OCI-LY1 (cell line): ENCODE measurements at regions not wholly inside any gene's neighbourhood (a gene's known extent, or its start where the extent isn't known, plus 50 kb on each side); places are given as distances from the start of the nearest gene placed in this dataset.

Experiments used
- H2AFZ ChIP-seq: fragments of 200-600 bp; sonication (generic), shearing (Covaris generic); 2 replicates; pipeline ENCODE4 v1.6.0; 2014; ENCODE audit warnings: antibody characterized with exemption, mild to moderate bottlenecking, low read length
- H3F3A ChIP-seq: fragments of 200-600 bp; sonication (generic), shearing (Covaris generic); 2 replicates; pipeline ENCODE4 v1.6.0; 2014; ENCODE audit warnings: mild to moderate bottlenecking, antibody characterized with exemption, low read length, moderate library complexity; ENCODE audit not compliant: insufficient read depth
- H3K27ac ChIP-seq: fragments of 200-600 bp; sonication (generic); 2 replicates; pipeline ENCODE4 v1.5.1; 2014; ENCODE audit warnings: low read length, mixed run types, mild to moderate bottlenecking, low read depth; ENCODE audit not compliant: poor library complexity, severe bottlenecking
- H3K27me3 ChIP-seq: fragments of 200-600 bp; sonication (generic); 2 replicates; pipeline ENCODE4 v1.6.0; 2014; ENCODE audit warnings: antibody characterized with exemption, mild to moderate bottlenecking, low read length, moderate library complexity; ENCODE audit not compliant: insufficient read depth
- H3K36me3 ChIP-seq: fragments of 200-600 bp; sonication (generic); 2 replicates; pipeline ENCODE4 v1.6.1; 2014; ENCODE audit warnings: mild to moderate bottlenecking, antibody characterized with exemption, low read length, moderate library complexity, mixed read lengths; ENCODE audit not compliant: insufficient read depth
- H3K4me1 ChIP-seq: fragments of 200-600 bp; sonication (generic); 2 replicates; pipeline ENCODE4 v1.5.1; 2014; ENCODE audit warnings: mild to moderate bottlenecking, low read length, moderate library complexity; ENCODE audit not compliant: insufficient read depth, severe bottlenecking
- H3K4me2 ChIP-seq: fragments of 200-600 bp; sonication (generic), shearing (Covaris generic); 2 replicates; pipeline ENCODE4 v1.6.1; 2014; ENCODE audit warnings: low read length
- H3K4me3 ChIP-seq: fragments of 200-600 bp; sonication (generic); 2 replicates; pipeline ENCODE4 v1.5.1; 2014; ENCODE audit warnings: low read length, low read depth, mild to moderate bottlenecking, mixed read lengths; ENCODE audit not compliant: poor library complexity, severe bottlenecking
- H3K79me2 ChIP-seq: fragments of 200-600 bp; shearing (Covaris generic); 2 replicates; pipeline ENCODE4 v1.6.1; 2016; ENCODE audit warnings: mixed run types, low read length, mixed read lengths; ENCODE audit not compliant: insufficient read depth
- H3K9ac ChIP-seq: fragments of 200-600 bp; sonication (generic), shearing (Covaris generic); 2 replicates; pipeline ENCODE4 v1.6.1; 2014; ENCODE audit warnings: mild to moderate bottlenecking, low read length, mixed read lengths
- H3K9me2 ChIP-seq: fragments of 200-600 bp; sonication (generic), shearing (Covaris generic); 2 replicates; pipeline ENCODE4 v1.6.1; 2014; ENCODE audit warnings: low read depth, mild to moderate bottlenecking, low read length, mixed read lengths
- H3K9me3 ChIP-seq: fragments of 200-600 bp; shearing (Covaris generic); 2 replicates; pipeline ENCODE4 v1.6.1; 2014; ENCODE audit warnings: low read length, mixed read lengths
- H4K20me1 ChIP-seq: fragments of 200-600 bp; sonication (generic), shearing (Covaris generic); 2 replicates; pipeline ENCODE4 v1.6.0; 2016; ENCODE audit warnings: mild to moderate bottlenecking, low read length; ENCODE audit not compliant: insufficient read depth
- CTCF ChIP-seq: fragments of 200-600 bp; sonication (generic), shearing (Covaris generic); IDR thresholded peaks from 2 replicates; pipeline ENCODE4 v1.5.1; 2017; ENCODE audit warnings: mild to moderate bottlenecking, antibody characterized with exemption, low read length, moderate library complexity, mixed read lengths
- EZH2 ChIP-seq: fragments of 200-600 bp; sonication (generic), shearing (Covaris generic); IDR thresholded peaks from 2 replicates; pipeline ENCODE4 v1.8.0; 2017; ENCODE audit warnings: borderline replicate concordance, mixed run types, mild to moderate bottlenecking, antibody characterized with exemption, low read length, moderate library complexity, mixed read lengths

- no peaks in the 10 kb centered on the region for H3F3A ChIP-seq
- no peak overlapping the region for H2AFZ ChIP-seq
- H4K20me1 ChIP-seq: no peaks in the 10 kb centered on the region
- H3K27ac ChIP-seq: no peak overlapping the region
- TF ChIP-seq CTCF (no peak), EZH2 (no peak)
- H3K9ac ChIP-seq: no peak overlapping the region
- no peaks in the 10 kb centered on the region for H3K36me3 ChIP-seq
- H3K9me3 ChIP-seq: no peaks in the 10 kb centered on the region
- H3K9me2 ChIP-seq: no peaks in the 10 kb centered on the region
- H3K27me3 ChIP-seq: no peaks in the 10 kb centered on the region
- H3K4me2 ChIP-seq: no peak overlapping the region
- no peaks in the 10 kb centered on the region for H3K79me2 ChIP-seq
- no peak overlapping the region for H3K4me3 ChIP-seq
- H3K4me1 ChIP-seq: no peaks in the 10 kb centered on the region
Measured at GRCh38 chr14:54189748-54190354, 207.0 kb upstream of the CDKN3 start.

GRCh38 chr14:54191846-54192245 is 205.0 kb upstream of the CDKN3 start:
- TF ChIP-seq EZH2 (no peak), CTCF (no peak)
- Histone ChIP-seq H4K20me1 (no peaks in the 10 kb centered on the region), H3K27ac (no peak overlapping the region), H3K9ac (no peak overlapping the region), H3F3A (no peaks in the 10 kb centered on the region), H3K27me3 (no peaks in the 10 kb centered on the region), H3K36me3 (no peaks in the 10 kb centered on the region), H3K9me3 (no peaks in the 10 kb centered on the region), H2AFZ (no peak overlapping the region), H3K4me1 (no peaks in the 10 kb centered on the region), H3K9me2 (no peaks in the 10 kb centered on the region), H3K4me3 (no peak overlapping the region), H3K4me2 (no peak overlapping the region), H3K79me2 (no peaks in the 10 kb centered on the region)

GRCh38 chr14:54192610-54193009 is 204.2 kb upstream of the CDKN3 start:
- no peaks in the 10 kb centered on the region for H3K36me3 ChIP-seq
- no peaks in the 10 kb centered on the region for H3K79me2 ChIP-seq
- H3K9me2 ChIP-seq: no peaks in the 10 kb centered on the region
- no peak for TF ChIP-seq EZH2
- TF ChIP-seq CTCF: no peak
- H3F3A ChIP-seq: no peaks in the 10 kb centered on the region
- H3K9ac ChIP-seq: no peak overlapping the region
- no peak overlapping the region for H3K27ac ChIP-seq
- no peaks in the 10 kb centered on the region for H3K4me1 ChIP-seq
- no peak overlapping the region for H3K4me2 ChIP-seq
- no peak overlapping the region for H3K4me3 ChIP-seq
- no peaks in the 10 kb centered on the region for H4K20me1 ChIP-seq
- no peak overlapping the region for H2AFZ ChIP-seq
- H3K27me3 ChIP-seq: no peaks in the 10 kb centered on the region
- no peaks in the 10 kb centered on the region for H3K9me3 ChIP-seq
